H1 (cell line): ENCODE measurements at regions not wholly inside any gene's neighbourhood (a gene's known extent, or its start where the extent isn't known, plus 50 kb on each side); places are given as distances from the start of the nearest gene placed in this dataset.

Experiments used
- JUND ChIP-seq: IDR thresholded peaks from 2 replicates; pipeline ENCODE4 v1.6.1; 2011; ENCODE audit warnings: mild to moderate bottlenecking, improper control_type of control experiment, low read length
- MAFK ChIP-seq: IDR thresholded peaks from 2 replicates; pipeline ENCODE4 v1.6.1; 2012; ENCODE audit warnings: low read depth, mild to moderate bottlenecking, improper control_type of control experiment, low read length
- RNF2 ChIP-seq: fragments of 200-900, 300-1000 bp; sonication (generic); IDR thresholded peaks from 2 replicates; pipeline ENCODE4 v1.7.1; 2016; ENCODE audit warnings: borderline replicate concordance, low read depth, mild to moderate bottlenecking, antibody characterized with exemption, low read length; ENCODE audit not compliant: poor library complexity, severe bottlenecking; ENCODE audit errors: missing control alignments
- SIX5 ChIP-seq: IDR thresholded peaks from 2 replicates; pipeline ENCODE4 v1.6.1; 2011; ENCODE audit warnings: mild to moderate bottlenecking, low read depth, low read length
- SP2 ChIP-seq: IDR thresholded peaks from 2 replicates; pipeline ENCODE4 v1.6.1; 2012; ENCODE audit warnings: mild to moderate bottlenecking, low read length, inconsistent platforms
- TEAD4 ChIP-seq: IDR thresholded peaks from 2 replicates; pipeline ENCODE4 v1.6.1; 2012; ENCODE audit warnings: low read depth, low read length, inconsistent platforms, mixed read lengths

DNA sequence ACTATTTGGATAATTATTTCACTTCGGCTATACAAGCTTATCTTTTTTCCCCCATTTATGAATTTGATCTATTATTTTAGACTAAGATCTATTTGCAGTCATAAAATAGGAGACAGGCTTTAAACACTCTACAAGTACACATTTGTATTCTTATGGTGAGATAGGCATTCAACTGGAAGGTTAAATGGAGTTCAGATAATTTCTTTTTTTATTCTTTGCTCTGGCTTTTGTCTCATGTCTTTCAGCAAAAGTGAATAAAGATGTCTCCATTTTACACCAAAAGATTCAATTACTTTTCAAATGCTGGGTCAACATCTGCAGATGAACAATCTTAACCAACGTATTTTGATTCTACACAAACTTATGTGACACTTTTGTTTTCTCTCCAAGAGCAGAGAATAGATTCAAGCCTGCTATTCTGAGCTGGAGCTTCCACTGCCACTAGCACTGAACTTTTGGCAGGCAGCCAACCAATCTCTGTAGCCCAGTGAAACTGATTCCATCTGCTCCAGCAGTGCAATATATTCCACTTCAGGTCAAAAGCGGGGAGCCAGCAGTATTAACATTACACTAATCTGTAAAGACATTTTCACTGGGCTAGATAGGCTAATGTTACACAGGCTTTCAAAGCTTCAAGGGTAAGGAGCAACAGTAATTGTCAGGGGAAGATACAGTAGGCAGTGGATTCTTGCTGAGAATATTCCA, 452.0 kb upstream of the ZNF608 start (continued):
- TF ChIP-seq SIX5 (no peak), TEAD4 (no peak), MAFK (no peak), JUND (no peak), RNF2 (no peak), SP2 (no peak)
